ENCODE measurements at regions not wholly inside any gene's neighbourhood (a gene's known extent, or its start where the extent isn't known, plus 50 kb on each side); places are given as distances from the start of the nearest gene placed in this dataset.
"Not testable (repeated sequence)": the region's sequence is repeated elsewhere in the genome, so short reads cannot be mapped to it uniquely, and the experiment has no call there.

DNA sequence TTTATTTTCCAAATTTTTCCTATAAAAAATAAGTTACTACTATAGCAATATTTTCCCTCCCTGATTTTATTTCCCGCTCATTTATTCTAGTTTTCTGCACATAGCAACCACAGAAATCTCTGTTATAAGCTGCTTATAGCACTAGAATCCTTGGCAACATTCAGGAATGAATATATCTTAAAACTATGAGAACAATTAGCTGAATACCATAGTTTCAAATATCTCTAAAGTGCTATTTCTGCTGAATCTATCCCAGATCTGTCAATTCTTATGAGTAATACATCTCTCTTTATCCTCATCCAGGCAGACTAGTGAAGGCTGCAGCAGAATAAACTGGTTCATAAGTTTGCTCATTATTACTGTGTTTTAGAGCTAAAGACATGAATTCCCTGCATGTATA is 622.9 kb upstream of the DIPK2B start:
- DNase-seq (ENCODE audit: low read depth in 2 of 2), result no peak

DNA sequence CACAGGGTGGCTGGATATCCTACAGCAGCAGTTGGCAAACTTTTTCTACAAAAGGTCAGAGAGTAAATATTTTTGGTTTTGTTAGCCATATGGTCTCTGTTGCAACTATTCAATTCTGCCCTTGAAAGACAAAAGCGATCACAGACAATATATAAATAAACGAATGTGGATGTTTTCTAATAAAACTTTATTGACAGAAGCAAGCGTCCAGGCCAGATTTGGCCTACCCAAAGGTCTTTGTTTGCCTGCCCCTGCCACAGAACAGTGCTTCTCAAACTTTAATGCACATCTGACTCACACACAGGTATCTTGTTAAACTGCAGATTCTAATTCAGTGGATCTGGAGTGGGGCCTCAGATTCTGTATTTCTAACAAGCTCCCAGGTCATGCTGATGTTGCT is 621.4 kb upstream of the DIPK2B start:
- no peak for DNase-seq (ENCODE audit: low read depth in 2 of 2)

DNA sequence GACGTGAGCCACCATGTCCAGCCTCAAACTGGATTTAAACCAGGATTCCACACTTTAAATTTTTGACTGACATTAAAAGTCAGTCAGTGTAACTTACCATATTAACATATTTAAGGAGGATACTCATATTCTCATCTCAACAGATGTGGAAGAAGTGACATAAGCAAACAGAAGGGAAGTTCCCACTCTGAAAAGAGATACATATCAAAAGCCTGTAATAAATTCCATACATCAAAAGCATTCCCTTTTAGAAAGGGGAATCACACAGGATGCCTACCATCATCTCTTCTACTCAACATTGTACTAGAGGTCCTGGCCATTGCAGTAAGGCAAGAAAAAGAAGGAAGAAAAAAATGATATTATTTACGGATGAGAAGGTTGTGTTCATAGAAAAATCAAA is 618.2 kb upstream of the DIPK2B start:
- no peak for DNase-seq (ENCODE audit: low read depth in 2 of 2)

- no peak for DNase-seq (ENCODE audit: low read depth in 2 of 2)
Measured at GRCh38 chrX:45815441-45815840, 614.8 kb upstream of the DIPK2B start.

GRCh38 chrX:45811326-45811725 is 610.6 kb upstream of the DIPK2B start:
- DNase-seq (ENCODE audit: low read depth in 2 of 2), result no peak

DNA sequence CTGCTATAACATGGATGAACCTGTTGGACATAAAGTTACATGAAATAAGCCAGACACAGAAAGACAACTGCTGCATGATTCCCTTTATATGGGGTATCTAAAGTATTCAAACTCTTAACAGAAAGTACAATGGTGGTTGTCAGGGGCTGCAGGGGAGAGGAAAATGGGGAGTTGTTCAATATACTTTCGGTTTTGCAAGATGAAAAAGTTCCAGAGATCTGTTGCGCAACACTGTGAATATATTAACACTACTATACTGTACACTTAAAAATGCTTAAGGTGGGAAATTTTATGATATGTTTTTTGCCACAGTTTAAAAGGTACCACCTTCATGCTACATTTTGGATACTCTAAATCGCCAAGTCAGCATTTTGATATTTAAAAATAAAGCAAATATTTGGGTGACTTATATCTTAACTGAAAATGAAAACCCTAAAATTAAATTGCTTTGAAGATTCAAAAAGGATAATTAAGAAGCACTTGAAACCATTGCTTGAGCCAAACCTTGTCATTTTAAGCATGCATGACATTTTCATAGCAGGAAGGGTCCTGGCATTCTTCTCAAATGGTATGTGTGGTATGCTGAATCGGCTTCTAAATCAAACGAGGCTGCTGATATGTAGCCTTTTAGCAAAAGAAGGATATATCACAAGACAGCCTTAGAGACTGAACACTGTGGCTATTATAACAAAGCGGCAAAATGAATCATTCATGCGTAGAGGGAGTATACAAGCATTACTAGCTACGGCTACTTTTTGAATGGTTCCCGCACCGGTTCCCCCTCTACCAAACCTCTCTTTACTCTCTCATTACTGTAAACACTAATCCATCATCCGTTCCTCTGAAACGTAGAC is 607.1 kb upstream of the DIPK2B start:
- DNase-seq (ENCODE audit: low read depth in 2 of 2), result peak; percentile 40 to 70

GRCh38 chrX:45806410-45807121 is 605.9 kb upstream of the DIPK2B start:
- DNase-seq (ENCODE audit: low read depth in 2 of 2), result peak in 1 of 2 donors; percentile 64

- no peak for DNase-seq (ENCODE audit: low read depth in 2 of 2)
Measured at GRCh38 chrX:45804276-45804675, 603.6 kb upstream of the DIPK2B start.

DNA sequence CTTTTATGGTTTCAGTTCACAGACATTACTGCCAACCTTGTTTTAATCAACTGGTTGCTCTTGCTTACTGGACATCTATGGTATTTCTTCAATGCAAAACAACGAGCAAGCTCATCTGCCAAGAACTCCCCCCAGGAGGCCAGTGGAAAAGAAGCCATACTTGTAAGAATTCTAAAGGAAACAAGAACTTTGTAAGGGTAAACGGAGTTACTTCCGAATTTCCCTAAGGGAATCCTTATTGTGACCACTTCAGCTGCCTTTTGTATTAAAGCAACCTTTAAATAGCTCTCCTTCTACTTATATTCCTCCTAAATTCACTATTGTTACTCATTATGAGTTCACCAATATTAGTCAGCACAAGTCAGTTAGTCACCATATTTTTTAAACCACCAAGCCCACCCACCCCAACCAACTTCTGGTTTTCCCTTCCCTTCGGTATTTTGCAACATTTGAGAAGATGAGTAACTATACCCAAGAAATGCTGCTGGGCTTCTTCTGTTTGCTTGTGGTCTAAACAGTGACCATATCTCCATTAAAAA is 602.8 kb upstream of the DIPK2B start:
- peak in 1 of 2 donors; percentile 77 for DNase-seq (ENCODE audit: low read depth in 2 of 2)

DNA sequence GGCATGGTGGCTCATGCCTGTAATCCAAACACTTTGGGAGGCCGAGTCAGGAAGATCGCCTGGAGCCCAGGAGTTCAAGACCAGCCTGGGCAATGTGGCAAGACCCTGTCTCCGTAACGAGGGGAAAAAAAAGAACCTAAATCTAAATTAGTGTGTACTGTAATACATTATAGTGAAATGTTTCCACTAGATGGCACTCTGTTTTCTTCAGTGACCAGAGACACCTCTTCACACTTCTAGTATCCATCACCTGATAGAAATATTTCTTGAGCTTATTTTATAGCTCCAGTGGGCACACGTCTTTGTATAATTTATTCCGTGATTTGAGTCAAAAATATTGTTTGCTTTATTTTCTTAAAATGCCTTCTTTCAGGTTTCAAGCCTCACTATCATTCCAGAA is 600.9 kb upstream of the DIPK2B start:
- peak; percentile 39 to 49 for DNase-seq (ENCODE audit: low read depth in 2 of 2)

- DNase-seq (ENCODE audit: low read depth in 2 of 2), result not testable (repeated sequence)
Measured at GRCh38 chrX:45800746-45801453, 600.2 kb upstream of the DIPK2B start.

DNA sequence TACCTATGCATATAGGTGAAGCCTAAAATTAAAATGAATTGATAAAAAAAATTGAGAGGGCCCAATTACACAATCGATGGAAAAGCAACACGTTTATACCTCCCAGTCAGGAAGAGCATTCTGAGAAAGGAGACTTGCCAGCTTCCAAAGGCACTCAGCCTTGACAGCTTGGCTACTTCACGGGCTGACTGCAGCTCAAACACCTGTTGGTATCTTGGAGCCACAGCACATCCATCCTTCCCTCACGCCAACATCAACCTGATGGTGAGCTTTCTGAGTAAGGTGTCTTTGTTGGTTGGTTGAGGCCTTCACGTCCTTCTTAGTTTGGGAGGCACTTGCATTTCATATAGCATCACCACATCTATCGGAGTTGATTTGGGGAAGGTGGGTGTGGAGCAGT is 598.9 kb upstream of the DIPK2B start:
- no peak for DNase-seq (ENCODE audit: low read depth in 2 of 2)

DNA sequence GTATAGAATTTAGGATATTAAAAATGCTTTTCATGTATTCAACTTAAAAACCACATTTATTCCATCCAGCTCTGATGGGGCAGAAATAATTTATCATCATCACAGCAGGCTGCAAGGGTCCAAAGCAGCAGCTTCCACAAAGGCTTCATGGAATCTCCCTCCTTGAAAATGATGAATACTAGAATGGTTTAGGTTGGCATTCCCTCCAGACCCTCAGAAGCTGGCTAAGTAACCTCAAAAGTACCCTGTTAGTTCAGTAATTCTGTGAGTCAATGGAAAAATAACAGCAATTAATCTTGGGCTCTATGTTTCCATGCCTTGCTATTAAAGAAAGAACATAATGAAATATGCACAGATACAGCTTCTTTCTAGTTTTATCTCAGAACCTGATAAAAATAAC is 594.9 kb upstream of the DIPK2B start:
- no peak for DNase-seq (ENCODE audit: low read depth in 2 of 2)

- no peak for DNase-seq (ENCODE audit: low read depth in 2 of 2)
Measured at GRCh38 chrX:45794995-45795337, 594.3 kb upstream of the DIPK2B start.

GRCh38 chrX:45794323-45794994 is 593.8 kb upstream of the DIPK2B start:
- DNase-seq (ENCODE audit: low read depth in 2 of 2), result no peak

- DNase-seq (ENCODE audit: low read depth in 2 of 2), result peak; percentile 90 to 96
Measured at GRCh38 chrX:45788941-45789348, 588.3 kb upstream of the DIPK2B start.

DNA sequence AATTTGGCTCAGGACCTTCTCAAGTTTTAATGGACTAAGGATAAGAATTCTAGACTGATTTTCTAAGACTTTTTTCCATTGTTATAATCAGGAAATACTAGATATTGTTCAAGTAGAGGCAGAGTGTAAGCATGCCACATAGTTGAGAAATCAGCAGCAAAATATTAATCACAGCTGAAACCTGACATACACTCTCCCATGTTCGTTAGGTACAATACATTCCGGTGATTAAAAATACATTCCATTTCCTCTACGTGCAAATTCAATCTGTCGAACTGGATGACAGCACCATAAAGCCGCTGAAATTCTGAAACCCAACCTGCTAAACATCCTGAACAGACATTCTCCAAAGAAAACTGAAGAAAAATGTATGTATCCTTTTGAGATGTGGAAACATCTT is 587.6 kb upstream of the DIPK2B start:
- DNase-seq (ENCODE audit: low read depth in 2 of 2), result peak; percentile 69 to 76

DNA sequence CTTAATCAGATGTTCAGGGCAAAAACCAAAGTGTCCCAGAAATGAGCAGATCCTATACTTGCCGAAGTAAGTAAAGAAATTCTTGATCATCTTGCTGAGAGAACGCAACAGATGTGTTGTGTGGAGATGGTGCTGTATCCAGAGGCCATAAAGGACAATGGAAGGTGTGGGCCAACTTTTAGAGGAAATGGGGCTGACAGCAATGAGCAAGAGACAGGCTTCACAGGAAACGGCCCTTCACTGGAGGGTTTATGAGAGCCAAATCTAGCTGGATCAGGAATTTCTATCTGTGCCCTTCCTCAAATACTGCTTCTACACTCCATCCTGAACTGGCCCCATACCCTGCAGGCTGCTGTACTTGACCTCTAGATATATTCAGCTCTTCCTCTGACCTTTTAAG is 583.9 kb upstream of the DIPK2B start:
- peak; percentile 70 to 78 for DNase-seq (ENCODE audit: low read depth in 2 of 2)

GRCh38 chrX:45783002-45783401 is 582.3 kb upstream of the DIPK2B start:
- no peak for DNase-seq (ENCODE audit: low read depth in 2 of 2)

- DNase-seq (ENCODE audit: low read depth in 2 of 2), result peak; percentile 67
Measured at GRCh38 chrX:45781901-45782553, 581.4 kb upstream of the DIPK2B start.

DNA sequence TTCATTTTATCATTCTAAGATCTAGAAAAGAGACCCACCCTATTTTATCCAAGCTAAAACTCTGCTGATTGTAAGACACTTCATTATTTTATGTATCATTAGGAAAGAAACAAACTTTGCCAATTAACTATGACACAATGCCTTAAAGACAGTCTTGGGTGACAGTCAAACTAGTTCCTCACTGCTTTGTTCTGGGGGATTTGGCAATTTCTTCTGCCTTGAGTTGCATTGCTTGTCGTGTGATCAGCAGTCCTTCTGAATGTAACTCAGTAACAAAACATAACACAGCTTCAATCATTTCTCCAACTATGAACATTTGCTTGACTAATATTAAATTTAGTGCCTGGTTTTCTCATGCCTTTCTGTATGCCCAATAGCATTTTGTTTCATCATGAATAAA is 577.9 kb upstream of the DIPK2B start:
- DNase-seq (ENCODE audit: low read depth in 2 of 2), result no peak
